Retinal pigment epithelial cell (primary cell): ENCODE measurements at regions not wholly inside any gene's neighbourhood (a gene's known extent, or its start where the extent isn't known, plus 50 kb on each side); places are given as distances from the start of the nearest gene placed in this dataset.

Experiments used
- DNase-seq: peaks from one replicate; pipeline ENCODE4 v3.0.0-alpha.2; 2010; ENCODE audit warnings: low read depth
- H3K4me3 ChIP-seq: 2 replicates; pipeline ENCODE4 v1.5.1; 2011; ENCODE audit warnings: mild to moderate bottlenecking, low read length, control low read depth, moderate library complexity
- TF ChIP-seq, protein P1 (sequence below): conservative IDR thresholded peaks from 2 replicates; pipeline ENCODE4 v1.5.1; 2011; ENCODE audit warnings: low read depth, low read length, control low read depth, inconsistent platforms

DNA sequence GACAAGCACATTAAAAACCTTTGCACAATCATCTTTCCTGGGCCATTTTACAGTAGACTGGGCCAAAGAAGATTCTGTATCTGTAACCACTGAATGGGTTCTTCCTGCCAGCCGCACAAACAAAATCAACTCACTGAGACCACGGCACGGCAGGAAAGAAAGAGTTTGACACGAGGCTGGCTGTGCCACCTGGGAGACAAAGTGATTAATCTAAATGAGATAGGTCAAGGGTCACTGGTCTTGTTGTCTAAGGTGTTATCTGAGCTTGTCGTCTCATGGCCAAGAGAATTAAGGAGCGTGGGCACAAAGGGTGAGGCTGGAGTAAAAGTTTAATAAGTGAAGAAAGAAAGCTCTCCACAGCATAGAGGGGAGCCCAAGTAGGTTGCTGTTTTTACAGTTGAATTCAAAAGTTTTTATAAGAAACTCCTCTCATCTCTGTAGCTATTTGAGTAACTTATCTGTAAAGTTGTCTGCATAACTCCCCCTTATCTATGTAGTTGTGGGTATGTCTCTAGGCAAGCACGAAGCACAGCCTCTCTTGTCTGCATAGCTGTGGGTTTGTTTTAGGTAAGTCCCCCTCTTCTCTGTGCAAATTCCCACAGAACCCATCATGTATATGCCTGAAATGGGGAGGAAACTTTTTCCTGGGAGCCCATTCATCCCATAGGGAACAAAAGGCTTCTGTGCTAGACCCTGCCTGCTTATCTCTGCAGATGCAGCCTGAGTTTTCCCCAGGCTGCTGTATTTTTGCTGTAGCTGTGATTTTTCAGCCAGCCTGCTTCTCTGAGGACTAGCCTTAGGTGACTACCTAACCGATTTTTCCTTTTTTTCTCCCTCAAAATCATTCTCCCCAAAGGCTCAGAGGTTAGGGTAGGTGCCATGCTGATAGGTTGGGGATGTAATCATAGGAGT is 1314.6 kb upstream of the TMEM132C start:
- DNase-seq: no peak
- no peak overlapping the region for H3K4me3 ChIP-seq
- TF ChIP-seq, protein P1, sequence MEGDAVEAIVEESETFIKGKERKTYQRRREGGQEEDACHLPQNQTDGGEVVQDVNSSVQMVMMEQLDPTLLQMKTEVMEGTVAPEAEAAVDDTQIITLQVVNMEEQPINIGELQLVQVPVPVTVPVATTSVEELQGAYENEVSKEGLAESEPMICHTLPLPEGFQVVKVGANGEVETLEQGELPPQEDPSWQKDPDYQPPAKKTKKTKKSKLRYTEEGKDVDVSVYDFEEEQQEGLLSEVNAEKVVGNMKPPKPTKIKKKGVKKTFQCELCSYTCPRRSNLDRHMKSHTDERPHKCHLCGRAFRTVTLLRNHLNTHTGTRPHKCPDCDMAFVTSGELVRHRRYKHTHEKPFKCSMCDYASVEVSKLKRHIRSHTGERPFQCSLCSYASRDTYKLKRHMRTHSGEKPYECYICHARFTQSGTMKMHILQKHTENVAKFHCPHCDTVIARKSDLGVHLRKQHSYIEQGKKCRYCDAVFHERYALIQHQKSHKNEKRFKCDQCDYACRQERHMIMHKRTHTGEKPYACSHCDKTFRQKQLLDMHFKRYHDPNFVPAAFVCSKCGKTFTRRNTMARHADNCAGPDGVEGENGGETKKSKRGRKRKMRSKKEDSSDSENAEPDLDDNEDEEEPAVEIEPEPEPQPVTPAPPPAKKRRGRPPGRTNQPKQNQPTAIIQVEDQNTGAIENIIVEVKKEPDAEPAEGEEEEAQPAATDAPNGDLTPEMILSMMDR: no peak

DNA sequence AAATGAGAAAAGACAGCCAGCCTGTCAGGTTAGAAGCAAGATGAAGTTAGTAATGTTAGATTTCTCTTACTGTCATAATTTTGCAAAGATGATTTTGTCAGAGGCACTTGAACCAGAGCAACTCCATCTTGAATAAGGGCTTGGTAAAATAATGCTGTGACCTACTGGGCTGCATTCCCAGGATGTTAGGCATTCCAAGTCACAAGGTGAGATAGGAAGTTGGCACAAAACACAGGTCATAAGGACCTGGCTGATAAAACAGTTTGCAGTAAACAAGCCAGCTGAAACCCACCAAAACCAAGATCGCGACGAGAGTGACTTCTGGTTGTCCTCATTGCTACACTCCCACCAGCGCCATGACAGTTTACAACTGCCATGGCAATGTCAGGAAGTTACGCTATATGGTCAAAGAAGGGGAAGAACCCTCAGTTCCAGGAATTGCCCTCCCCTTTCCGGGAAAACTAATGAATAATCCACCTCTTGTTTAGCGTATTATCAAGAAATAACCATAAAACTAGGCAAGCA is 1313.5 kb upstream of the TMEM132C start:
- no peak for DNase-seq
- TF ChIP-seq, protein P1: no peak
- no peak overlapping the region for H3K4me3 ChIP-seq

DNA sequence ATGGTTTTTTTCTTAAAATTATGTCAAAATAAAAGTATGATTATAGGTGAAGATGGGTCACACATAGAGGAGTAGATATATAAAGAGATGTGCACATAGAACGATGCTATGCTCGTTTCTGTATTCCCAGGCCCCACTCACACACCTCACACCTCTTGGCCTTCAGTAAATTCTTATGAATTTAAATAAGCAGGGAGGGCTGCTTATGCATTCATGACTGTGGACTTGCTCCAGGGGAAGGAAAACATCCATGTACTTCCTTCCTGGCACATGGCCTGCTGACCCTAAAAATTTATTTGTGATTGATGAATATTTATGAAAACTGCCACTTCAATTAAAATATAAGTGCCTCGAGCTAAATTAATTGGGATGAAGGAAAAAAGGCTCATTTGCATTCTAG is 1306.7 kb upstream of the TMEM132C start:
- H3K4me3 ChIP-seq: no peak overlapping the region
- no peak for DNase-seq
- TF ChIP-seq, protein P1: no peak

DNA sequence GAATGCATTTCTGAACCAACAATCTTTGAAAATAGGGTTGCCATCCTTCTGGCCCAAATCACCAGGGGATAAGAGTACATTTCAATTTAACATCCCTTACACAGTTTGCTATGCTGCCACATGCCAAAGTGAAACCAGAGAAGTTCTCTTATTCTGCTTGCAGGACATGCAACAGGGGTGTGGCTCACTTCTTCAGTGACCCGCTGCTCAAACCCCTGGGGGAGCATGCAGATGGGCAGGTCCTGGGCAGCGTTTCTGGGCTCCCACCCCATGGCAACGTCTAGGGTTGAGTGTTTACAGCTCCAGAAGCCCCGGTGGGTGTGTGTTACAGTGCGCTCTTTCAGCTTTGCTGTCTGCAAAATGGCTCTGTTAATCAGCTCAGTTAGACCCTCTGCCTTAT is 1306.3 kb upstream of the TMEM132C start:
- no peak overlapping the region for H3K4me3 ChIP-seq
- TF ChIP-seq, protein P1: no peak
- DNase-seq: no peak

DNA sequence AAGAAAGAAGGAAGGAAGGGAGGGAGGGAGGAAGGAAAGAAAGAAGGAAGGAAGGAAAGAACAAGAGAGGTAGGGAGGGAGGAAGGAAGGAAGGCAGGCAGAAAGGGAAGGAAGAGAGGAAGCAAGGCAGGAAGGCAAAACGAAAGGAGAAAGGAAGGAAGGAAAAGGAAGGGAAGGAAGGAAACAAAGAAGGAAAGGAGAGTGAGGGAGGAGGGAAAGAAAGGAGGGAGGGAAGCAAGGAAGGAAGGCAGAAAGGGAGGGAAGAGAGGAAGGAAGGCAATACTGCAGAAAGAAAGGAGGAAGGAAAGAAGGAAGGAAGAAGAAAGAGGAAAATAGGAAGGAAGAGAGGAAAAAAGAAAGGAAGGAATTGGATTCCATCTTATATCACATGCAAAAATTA is 1303.1 kb upstream of the TMEM132C start:
- no peak overlapping the region for H3K4me3 ChIP-seq
- no peak for DNase-seq
- TF ChIP-seq, protein P1: no peak

DNA sequence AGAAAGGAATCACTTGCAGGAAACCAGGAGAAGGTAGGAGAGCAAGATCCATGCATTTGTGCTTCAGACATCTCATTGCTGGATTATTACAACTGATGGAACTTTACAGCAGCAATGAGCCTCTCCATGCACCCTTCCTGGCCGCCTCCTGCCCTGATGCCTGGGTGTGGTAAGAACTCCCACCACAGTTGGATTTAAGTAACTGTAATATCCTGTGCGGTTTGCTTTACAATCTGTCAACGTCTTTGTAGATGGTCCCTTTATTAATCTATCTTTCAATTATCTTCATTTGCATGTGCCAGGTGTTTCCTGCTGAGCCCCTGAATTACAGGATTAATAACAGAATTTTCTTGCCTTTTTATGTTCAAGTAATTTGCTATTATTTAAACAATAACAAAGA is 1300.5 kb upstream of the TMEM132C start:
- DNase-seq: no peak
- no peak overlapping the region for H3K4me3 ChIP-seq
- TF ChIP-seq, protein P1: no peak

DNA sequence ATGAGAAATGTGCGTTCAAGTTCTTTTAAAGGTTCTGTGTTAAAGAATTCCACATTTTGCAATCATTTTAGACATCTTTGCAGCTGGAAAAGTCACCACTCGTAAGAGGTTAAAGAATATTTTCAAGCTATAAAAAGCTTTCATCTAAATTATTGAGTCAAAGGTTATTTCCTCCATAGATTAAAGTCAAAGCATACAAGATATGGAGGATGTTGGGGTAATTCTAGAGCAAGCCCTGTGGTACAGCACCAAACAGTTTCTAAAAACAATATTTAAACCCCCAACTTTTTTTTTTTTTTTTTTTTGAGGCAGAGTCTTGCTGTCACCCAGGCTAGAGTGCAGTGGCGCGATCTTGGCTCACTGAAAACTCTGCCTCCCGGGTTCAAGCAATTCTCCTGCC is 1299.8 kb upstream of the TMEM132C start:
- TF ChIP-seq, protein P1: no peak
- H3K4me3 ChIP-seq: no peak overlapping the region
- no peak for DNase-seq
